C4-2B (cell line): ENCODE measurements at regions not wholly inside any gene's neighbourhood (a gene's known extent, or its start where the extent isn't known, plus 50 kb on each side); places are given as distances from the start of the nearest gene placed in this dataset.
A peak's percentile ranks its signal among the peaks of the same experiment; 100 is the strongest.

ENCODE experiments used
- H3K27ac ChIP-seq: fragments of 450-650 bp; 2 replicates; pipeline ENCODE4 v1.5.1; 2017
- ZFX ChIP-seq: fragments of 450-650 bp; IDR thresholded peaks from 2 replicates; pipeline ENCODE4 v1.6.1; 2017
- TF ChIP-seq, protein P1 (sequence below): fragments of 450-650 bp; conservative IDR thresholded peaks from 2 replicates; pipeline ENCODE4 v1.5.1; 2017; ENCODE audit warnings: mild to moderate bottlenecking

DNA sequence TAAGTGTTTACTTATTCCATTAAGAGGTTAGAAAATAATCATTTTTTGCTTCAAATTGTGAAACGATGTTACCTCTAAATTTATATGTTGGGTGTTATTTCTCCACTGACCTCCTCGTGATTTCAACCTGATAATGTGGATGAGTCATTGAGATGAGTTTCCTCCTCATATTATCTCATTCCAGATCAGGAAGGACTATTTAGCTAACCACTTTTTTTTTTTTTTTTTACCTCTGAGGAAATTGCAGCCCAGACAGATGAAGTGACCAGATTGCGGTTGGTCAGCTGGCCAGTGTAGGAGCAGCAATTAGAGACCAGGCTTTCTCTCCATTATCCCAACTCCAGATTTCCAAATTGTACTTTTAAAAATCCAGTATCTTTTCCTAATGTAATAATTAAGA is 248.7 kb downstream of the FZD1 start:
- no peak for TF ChIP-seq ZFX
- TF ChIP-seq, protein P1, sequence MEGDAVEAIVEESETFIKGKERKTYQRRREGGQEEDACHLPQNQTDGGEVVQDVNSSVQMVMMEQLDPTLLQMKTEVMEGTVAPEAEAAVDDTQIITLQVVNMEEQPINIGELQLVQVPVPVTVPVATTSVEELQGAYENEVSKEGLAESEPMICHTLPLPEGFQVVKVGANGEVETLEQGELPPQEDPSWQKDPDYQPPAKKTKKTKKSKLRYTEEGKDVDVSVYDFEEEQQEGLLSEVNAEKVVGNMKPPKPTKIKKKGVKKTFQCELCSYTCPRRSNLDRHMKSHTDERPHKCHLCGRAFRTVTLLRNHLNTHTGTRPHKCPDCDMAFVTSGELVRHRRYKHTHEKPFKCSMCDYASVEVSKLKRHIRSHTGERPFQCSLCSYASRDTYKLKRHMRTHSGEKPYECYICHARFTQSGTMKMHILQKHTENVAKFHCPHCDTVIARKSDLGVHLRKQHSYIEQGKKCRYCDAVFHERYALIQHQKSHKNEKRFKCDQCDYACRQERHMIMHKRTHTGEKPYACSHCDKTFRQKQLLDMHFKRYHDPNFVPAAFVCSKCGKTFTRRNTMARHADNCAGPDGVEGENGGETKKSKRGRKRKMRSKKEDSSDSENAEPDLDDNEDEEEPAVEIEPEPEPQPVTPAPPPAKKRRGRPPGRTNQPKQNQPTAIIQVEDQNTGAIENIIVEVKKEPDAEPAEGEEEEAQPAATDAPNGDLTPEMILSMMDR: no peak
- no peak overlapping the region for H3K27ac ChIP-seq

DNA sequence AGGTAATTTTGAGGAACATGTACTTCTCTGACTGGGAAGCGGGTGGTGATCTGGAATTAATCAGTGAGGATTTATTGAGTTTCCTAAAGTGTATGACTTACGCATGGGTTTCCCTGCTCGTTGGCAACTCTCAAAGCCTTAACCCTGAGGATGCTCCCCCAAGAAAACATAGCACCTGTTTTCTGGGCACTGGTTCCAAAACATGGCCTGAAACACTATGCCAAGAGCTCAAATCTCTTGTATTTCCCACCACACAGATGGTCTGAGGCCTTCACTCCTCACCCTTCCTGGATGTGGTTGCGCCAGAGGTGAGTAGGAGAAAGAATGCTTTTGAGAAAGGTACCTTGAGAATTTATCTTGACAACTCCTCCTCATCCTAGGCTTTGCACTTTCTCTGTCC is 250.4 kb downstream of the FZD1 start:
- peak overlapping the region; percentile 10; the same call in 1 of the 2 replicates for H3K27ac ChIP-seq
- no peak for TF ChIP-seq ZFX

- no peak overlapping the region for H3K27ac ChIP-seq
- TF ChIP-seq, protein P1: no peak
- no peak for TF ChIP-seq ZFX
Observed at GRCh38 chr7:91515961-91516360, 251.7 kb downstream of the FZD1 start.

GRCh38 chr7:91517201-91517785 is 253.1 kb downstream of the FZD1 start:
- no peak for TF ChIP-seq ZFX
- TF ChIP-seq, protein P1: no peak
- H3K27ac ChIP-seq: no peak overlapping the region

- TF ChIP-seq, protein P1: no peak
- TF ChIP-seq ZFX: no peak
Observed at GRCh38 chr7:91518058-91518457, 253.8 kb downstream of the FZD1 start.

DNA sequence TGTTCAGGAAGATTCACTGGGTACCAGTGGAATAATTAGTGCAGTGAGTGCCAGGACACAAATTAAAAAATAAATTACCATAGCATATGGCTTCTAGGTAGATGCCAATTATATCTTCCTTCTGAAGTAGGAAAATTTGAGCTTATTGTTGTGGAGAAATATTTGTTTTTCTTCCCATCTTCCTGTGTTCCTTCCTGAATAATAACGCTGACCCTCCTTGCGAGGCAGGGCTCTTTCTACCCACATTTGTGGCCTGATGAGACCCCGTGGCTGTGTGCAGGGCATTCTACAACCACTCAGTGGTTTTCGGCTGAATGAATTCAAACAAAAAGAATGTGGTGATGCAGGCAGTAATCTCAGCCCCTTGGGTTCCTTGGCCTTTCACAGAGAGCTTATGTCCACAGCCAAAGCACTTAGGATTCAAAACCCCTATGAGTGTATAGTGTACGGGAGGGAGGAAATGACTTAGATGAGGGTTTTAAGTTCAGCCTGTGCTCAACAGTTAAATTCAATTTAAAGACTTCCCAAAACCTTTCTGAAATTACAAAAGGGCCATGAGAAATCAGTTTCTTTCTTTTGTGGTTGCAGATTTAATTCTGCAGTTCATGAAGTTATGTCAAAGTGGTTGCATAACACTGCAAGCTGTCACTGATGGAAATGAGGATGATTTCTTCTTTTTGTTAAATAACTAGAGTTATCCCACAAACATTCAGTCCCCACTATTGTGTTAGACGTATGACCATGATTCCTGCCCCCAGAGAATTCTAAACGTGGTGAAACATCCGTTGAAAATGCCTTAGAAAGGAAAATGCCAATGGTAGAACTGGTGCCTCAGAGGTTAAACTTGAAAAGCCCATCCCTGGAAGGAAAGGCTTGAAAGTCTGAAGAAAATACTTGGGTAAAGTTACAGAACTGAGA is 255.3 kb downstream of the FZD1 start:
- no peak overlapping the region for H3K27ac ChIP-seq
- no peak for TF ChIP-seq ZFX
- TF ChIP-seq, protein P1: no peak

More at GRCh38 chr7:91518058-91518457, 253.8 kb downstream of the FZD1 start:
- H3K27ac ChIP-seq: no peak overlapping the region

DNA sequence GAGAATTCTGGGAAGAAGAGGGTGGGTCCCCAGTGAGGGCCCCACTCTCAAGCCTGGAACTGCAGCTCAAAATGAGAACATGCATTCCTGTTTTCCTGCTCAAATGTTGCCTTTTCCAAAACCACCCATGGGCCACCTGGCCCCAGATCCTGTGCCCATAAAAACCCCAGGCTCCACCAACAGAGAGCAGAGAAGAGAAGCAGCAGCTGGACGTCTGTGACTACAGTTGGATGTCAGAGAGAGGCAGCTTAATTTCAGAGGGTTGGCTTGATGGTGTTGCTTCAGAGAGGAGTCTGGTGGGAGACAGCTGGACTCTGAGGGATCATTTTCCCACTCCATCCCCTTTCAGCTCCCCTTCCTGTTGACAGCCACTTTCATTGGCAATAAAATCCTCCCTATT is 256.4 kb downstream of the FZD1 start:
- no peak for TF ChIP-seq ZFX
- TF ChIP-seq, protein P1: no peak
- H3K27ac ChIP-seq: no peak overlapping the region
